ENCODE measurements at regions not wholly inside any gene's neighbourhood (a gene's known extent, or its start where the extent isn't known, plus 50 kb on each side); places are given as distances from the start of the nearest gene placed in this dataset.

DNA sequence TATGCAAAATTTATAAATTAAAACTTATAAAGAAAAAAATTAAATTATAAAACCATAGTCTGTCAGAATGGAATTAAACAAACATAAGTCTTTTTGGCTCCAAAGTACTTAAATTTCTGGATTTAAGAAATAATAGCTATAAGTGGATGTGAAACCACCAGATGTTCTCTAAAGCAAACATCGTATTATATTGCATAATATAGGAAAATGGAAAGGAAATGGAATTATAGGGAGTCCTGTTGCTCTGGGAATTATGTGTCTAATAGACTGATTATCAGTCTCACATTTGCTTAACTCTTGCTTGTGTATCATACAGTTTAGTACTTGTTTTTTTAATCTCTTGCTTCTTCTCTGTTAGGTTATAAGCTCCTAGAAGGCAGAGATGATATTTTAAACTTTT, 819.2 kb downstream of the RAPGEF2 start:
- TF ChIP-seq, protein P1, sequence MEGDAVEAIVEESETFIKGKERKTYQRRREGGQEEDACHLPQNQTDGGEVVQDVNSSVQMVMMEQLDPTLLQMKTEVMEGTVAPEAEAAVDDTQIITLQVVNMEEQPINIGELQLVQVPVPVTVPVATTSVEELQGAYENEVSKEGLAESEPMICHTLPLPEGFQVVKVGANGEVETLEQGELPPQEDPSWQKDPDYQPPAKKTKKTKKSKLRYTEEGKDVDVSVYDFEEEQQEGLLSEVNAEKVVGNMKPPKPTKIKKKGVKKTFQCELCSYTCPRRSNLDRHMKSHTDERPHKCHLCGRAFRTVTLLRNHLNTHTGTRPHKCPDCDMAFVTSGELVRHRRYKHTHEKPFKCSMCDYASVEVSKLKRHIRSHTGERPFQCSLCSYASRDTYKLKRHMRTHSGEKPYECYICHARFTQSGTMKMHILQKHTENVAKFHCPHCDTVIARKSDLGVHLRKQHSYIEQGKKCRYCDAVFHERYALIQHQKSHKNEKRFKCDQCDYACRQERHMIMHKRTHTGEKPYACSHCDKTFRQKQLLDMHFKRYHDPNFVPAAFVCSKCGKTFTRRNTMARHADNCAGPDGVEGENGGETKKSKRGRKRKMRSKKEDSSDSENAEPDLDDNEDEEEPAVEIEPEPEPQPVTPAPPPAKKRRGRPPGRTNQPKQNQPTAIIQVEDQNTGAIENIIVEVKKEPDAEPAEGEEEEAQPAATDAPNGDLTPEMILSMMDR (conservative IDR thresholded peaks at IDR 0.05; ENCODE audit: low read depth, low read length): no peak
- TF ChIP-seq EZH2 (IDR thresholded peaks at IDR 0.05; ENCODE audit: borderline replicate concordance, low read depth, low read length, poor library complexity, severe bottlenecking): no peak

Data from A673 (cell line).